ENCODE measurements at regions not wholly inside any gene's neighbourhood (a gene's known extent, or its start where the extent isn't known, plus 50 kb on each side); places are given as distances from the start of the nearest gene placed in this dataset.

DNA sequence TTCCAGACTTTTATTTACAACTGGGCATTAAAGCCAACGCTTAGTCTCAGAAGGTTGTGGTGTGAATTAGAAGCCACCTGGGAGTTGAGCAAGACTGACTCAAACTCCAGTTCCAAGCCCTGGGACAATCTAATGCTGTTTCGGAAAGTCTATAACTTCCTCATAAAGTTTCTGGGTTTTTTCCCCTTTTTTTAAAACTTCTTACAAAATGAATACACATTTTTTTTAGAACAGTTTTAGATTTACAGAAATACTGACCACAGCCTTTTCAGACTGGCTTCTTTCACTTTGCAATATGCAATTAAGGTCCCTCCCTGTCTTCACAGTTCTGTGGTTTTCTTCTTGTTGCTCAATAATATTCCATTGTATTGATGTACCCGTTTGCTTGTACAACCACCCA is 115.9 kb upstream of the TWIST2 start:
- H3K23ac ChIP-seq (ENCODE audit: low read length): no peak overlapping the region
- WGBS (ENCODE audit: extremely low coverage, insufficient coverage, insufficient read length): no CpG with 5 or more reads among the region's 3 CpGs
- H2BK5ac ChIP-seq (ENCODE audit: low read depth, low read length, poor library complexity): no peak overlapping the region
- no peak overlapping the region for H2BK12ac ChIP-seq (ENCODE audit: low read length)
- no peaks in the 10 kb centered on the region for H3K79me1 ChIP-seq (ENCODE audit: low read length)
- H4K91ac ChIP-seq (ENCODE audit: low read depth, low read length): no peak overlapping the region
- H3K9me3 ChIP-seq (ENCODE audit: insufficient read depth, low read depth, low read length): peaks cover 1% of the 10 kb centered on the region
- no peaks in the 10 kb centered on the region for H3K27me3 ChIP-seq (ENCODE audit: insufficient read depth, low read length)
- no peaks in the 10 kb centered on the region for H3K79me2 ChIP-seq (ENCODE audit: control insufficient read depth, insufficient read depth, low read length, poor library complexity)
- DNase-seq: peak in 1 of 2 donors; percentile 1
- H3K18ac ChIP-seq (ENCODE audit: low read length): no peak overlapping the region
- peaks cover 0 to 9% of the 10 kb centered on the region in 2 experiments for H3K4me1 ChIP-seq (ENCODE audit: control insufficient read depth in 1 of 2, insufficient read depth in 2 of 2, low read length in 2 of 2)
- H4K12ac ChIP-seq (ENCODE audit: low read depth, low read length): no peak overlapping the region
- no peak overlapping the region for H4K8ac ChIP-seq (ENCODE audit: low read depth, low read length)
- no peak overlapping the region for H3K27ac ChIP-seq (ENCODE audit: low read depth, low read length)
- H2AFZ ChIP-seq (ENCODE audit: insufficient read depth, low read length, poor library complexity): no peak overlapping the region
- H3K4ac ChIP-seq (ENCODE audit: low read depth, low read length): no peak overlapping the region
- no peak overlapping the region for H3K9ac ChIP-seq (ENCODE audit: low read length)
- H2BK120ac ChIP-seq (ENCODE audit: insufficient read depth, low read length, poor library complexity): no peak overlapping the region
- no peak overlapping the region for H2AK5ac ChIP-seq (ENCODE audit: low read length)
- no peaks in the 10 kb centered on the region for H3K36me3 ChIP-seq (ENCODE audit: control insufficient read depth in 1 of 2, insufficient read depth in 2 of 2, low read length in 2 of 2)
- H3K4me3 ChIP-seq (ENCODE audit: low read depth, low read length): no peak overlapping the region
- no peak overlapping the region for H3K14ac ChIP-seq (ENCODE audit: low read length)
- H3K4me2 ChIP-seq (ENCODE audit: low read length): no peak overlapping the region

DNA sequence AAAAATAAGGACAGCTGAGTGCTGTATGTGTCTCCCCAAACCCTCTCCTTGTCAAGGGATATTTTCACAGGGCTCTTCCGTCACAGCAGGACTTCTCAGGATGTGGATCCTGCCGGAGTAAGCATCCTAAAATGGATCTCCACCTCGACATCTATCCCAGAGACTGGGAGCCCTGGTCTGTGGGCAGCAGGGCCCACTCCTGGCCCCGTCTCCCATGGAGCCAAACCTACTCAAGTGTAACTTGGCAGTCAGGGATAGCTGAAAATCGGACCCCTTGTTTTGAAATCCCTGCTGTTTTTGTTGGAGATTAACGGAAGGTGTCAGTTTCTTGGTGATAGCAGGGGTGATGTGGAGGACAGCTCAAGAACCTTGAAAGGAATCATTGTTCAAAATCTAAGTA is 109.0 kb upstream of the TWIST2 start:
- no peak overlapping the region for H4K91ac ChIP-seq (ENCODE audit: low read depth, low read length)
- no peak overlapping the region for H3K18ac ChIP-seq (ENCODE audit: low read length)
- no peak overlapping the region for H3K27ac ChIP-seq (ENCODE audit: low read depth, low read length)
- no peak overlapping the region for H2BK5ac ChIP-seq (ENCODE audit: low read depth, low read length, poor library complexity)
- H3K4me2 ChIP-seq (ENCODE audit: low read length): no peak overlapping the region
- H3K14ac ChIP-seq (ENCODE audit: low read length): no peak overlapping the region
- no peak overlapping the region for H2AK5ac ChIP-seq (ENCODE audit: low read length)
- peaks cover 3% of the 10 kb centered on the region for H3K27me3 ChIP-seq (ENCODE audit: insufficient read depth, low read length)
- H3K79me1 ChIP-seq (ENCODE audit: low read length): no peaks in the 10 kb centered on the region
- no peak overlapping the region for H2BK120ac ChIP-seq (ENCODE audit: insufficient read depth, low read length, poor library complexity)
- no peaks in the 10 kb centered on the region for H3K36me3 ChIP-seq (ENCODE audit: control insufficient read depth in 1 of 2, insufficient read depth in 2 of 2, low read length in 2 of 2)
- no CpG with 5 or more reads among the region's 6 CpGs for WGBS (ENCODE audit: extremely low coverage, insufficient coverage, insufficient read length)
- no peak overlapping the region for H3K4me3 ChIP-seq (ENCODE audit: low read depth, low read length)
- no peak overlapping the region for H4K8ac ChIP-seq (ENCODE audit: low read depth, low read length)
- no peak for DNase-seq
- H4K12ac ChIP-seq (ENCODE audit: low read depth, low read length): no peak overlapping the region
- peaks cover 18% of the 10 kb centered on the region for H3K9me3 ChIP-seq (ENCODE audit: insufficient read depth, low read depth, low read length)
- H3K23ac ChIP-seq (ENCODE audit: low read length): no peak overlapping the region
- no peaks in the 10 kb centered on the region for H3K79me2 ChIP-seq (ENCODE audit: control insufficient read depth, insufficient read depth, low read length, poor library complexity)
- H2BK12ac ChIP-seq (ENCODE audit: low read length): no peak overlapping the region
- no peak overlapping the region for H3K4ac ChIP-seq (ENCODE audit: low read depth, low read length)
- H3K9ac ChIP-seq (ENCODE audit: low read length): no peak overlapping the region
- no peak overlapping the region for H2AFZ ChIP-seq (ENCODE audit: insufficient read depth, low read length, poor library complexity)
- no peaks in the 10 kb centered on the region for H3K4me1 ChIP-seq (ENCODE audit: control insufficient read depth in 1 of 2, insufficient read depth in 2 of 2, low read length in 2 of 2)

DNA sequence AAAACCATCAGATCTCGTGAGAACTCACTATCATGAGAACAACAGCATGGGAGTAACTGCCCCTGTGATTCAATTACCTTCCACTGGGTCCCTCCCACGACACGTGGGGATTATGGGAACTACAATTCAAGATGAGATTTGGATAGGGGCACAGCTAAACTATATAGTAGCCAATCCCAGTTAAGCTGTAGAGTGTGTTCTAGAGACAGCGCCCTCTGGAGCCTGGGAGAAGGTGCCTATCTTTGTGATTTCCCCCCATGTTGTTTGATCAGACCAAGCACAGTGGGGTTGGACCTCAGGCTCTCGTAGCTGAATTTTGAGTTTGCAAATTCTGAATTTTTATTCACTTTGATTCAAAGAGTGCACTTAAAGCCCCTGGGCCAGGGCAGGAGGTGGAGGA is 108.2 kb upstream of the TWIST2 start:
- no peak overlapping the region for H3K4me2 ChIP-seq (ENCODE audit: low read length)
- no CpG with 5 or more reads among the region's 5 CpGs for WGBS (ENCODE audit: extremely low coverage, insufficient coverage, insufficient read length)
- H3K14ac ChIP-seq (ENCODE audit: low read length): no peak overlapping the region
- no peak overlapping the region for H2BK120ac ChIP-seq (ENCODE audit: insufficient read depth, low read length, poor library complexity)
- peaks cover 3% of the 10 kb centered on the region for H3K27me3 ChIP-seq (ENCODE audit: insufficient read depth, low read length)
- no peak overlapping the region for H3K4me3 ChIP-seq (ENCODE audit: low read depth, low read length)
- H2BK5ac ChIP-seq (ENCODE audit: low read depth, low read length, poor library complexity): no peak overlapping the region
- no peak overlapping the region for H3K23ac ChIP-seq (ENCODE audit: low read length)
- no peaks in the 10 kb centered on the region for H3K36me3 ChIP-seq (ENCODE audit: control insufficient read depth in 1 of 2, insufficient read depth in 2 of 2, low read length in 2 of 2)
- no peak overlapping the region for H2AK5ac ChIP-seq (ENCODE audit: low read length)
- no peak overlapping the region for H2BK12ac ChIP-seq (ENCODE audit: low read length)
- no peak for DNase-seq
- no peak overlapping the region for H4K91ac ChIP-seq (ENCODE audit: low read depth, low read length)
- H3K4me1 ChIP-seq (ENCODE audit: control insufficient read depth in 1 of 2, insufficient read depth in 2 of 2, low read length in 2 of 2): no peaks in the 10 kb centered on the region
- H4K12ac ChIP-seq (ENCODE audit: low read depth, low read length): no peak overlapping the region
- H3K79me2 ChIP-seq (ENCODE audit: control insufficient read depth, insufficient read depth, low read length, poor library complexity): no peaks in the 10 kb centered on the region
- no peak overlapping the region for H3K27ac ChIP-seq (ENCODE audit: low read depth, low read length)
- no peak overlapping the region for H3K9ac ChIP-seq (ENCODE audit: low read length)
- no peak overlapping the region for H3K4ac ChIP-seq (ENCODE audit: low read depth, low read length)
- no peak overlapping the region for H3K18ac ChIP-seq (ENCODE audit: low read length)
- no peak overlapping the region for H2AFZ ChIP-seq (ENCODE audit: insufficient read depth, low read length, poor library complexity)
- H4K8ac ChIP-seq (ENCODE audit: low read depth, low read length): no peak overlapping the region
- no peaks in the 10 kb centered on the region for H3K79me1 ChIP-seq (ENCODE audit: low read length)
- peaks cover 18% of the 10 kb centered on the region for H3K9me3 ChIP-seq (ENCODE audit: insufficient read depth, low read depth, low read length)

DNA sequence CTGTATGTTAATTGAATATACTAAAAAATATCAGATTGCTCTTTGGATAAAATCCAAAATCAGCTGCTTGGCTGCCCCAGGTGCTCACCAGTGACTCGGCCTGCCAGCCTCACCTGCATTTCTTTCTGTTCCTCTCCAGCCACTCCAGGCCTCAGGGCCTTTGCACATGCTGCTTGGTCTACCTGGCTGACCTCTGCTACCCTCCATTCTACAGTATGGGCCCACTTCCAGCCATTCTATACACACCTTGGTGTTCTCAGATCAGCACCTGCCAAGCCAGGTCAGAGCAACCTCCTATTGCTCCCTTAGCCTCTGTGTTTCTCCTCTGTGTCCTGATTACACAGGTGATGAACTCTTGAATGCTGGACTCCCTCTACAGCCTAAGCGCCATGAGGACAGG is 106.6 kb upstream of the TWIST2 start:
- H3K4me2 ChIP-seq (ENCODE audit: low read length): no peak overlapping the region
- no peaks in the 10 kb centered on the region for H3K4me1 ChIP-seq (ENCODE audit: control insufficient read depth in 1 of 2, insufficient read depth in 2 of 2, low read length in 2 of 2)
- H2AFZ ChIP-seq (ENCODE audit: insufficient read depth, low read length, poor library complexity): no peak overlapping the region
- H4K12ac ChIP-seq (ENCODE audit: low read depth, low read length): no peak overlapping the region
- H2BK120ac ChIP-seq (ENCODE audit: insufficient read depth, low read length, poor library complexity): no peak overlapping the region
- H2AK5ac ChIP-seq (ENCODE audit: low read length): no peak overlapping the region
- no peak overlapping the region for H3K23ac ChIP-seq (ENCODE audit: low read length)
- no peak overlapping the region for H3K9ac ChIP-seq (ENCODE audit: low read length)
- H2BK12ac ChIP-seq (ENCODE audit: low read length): no peak overlapping the region
- H2BK5ac ChIP-seq (ENCODE audit: low read depth, low read length, poor library complexity): no peak overlapping the region
- H3K79me1 ChIP-seq (ENCODE audit: low read length): no peaks in the 10 kb centered on the region
- no peak for DNase-seq
- H3K9me3 ChIP-seq (ENCODE audit: insufficient read depth, low read depth, low read length): peaks cover 30% of the 10 kb centered on the region
- H4K8ac ChIP-seq (ENCODE audit: low read depth, low read length): no peak overlapping the region
- no peak overlapping the region for H3K4ac ChIP-seq (ENCODE audit: low read depth, low read length)
- H3K4me3 ChIP-seq (ENCODE audit: low read depth, low read length): no peak overlapping the region
- H3K79me2 ChIP-seq (ENCODE audit: control insufficient read depth, insufficient read depth, low read length, poor library complexity): no peaks in the 10 kb centered on the region
- no peak overlapping the region for H3K14ac ChIP-seq (ENCODE audit: low read length)
- H3K18ac ChIP-seq (ENCODE audit: low read length): no peak overlapping the region
- peaks cover 3% of the 10 kb centered on the region for H3K27me3 ChIP-seq (ENCODE audit: insufficient read depth, low read length)
- no peaks in the 10 kb centered on the region for H3K36me3 ChIP-seq (ENCODE audit: control insufficient read depth in 1 of 2, insufficient read depth in 2 of 2, low read length in 2 of 2)
- WGBS (ENCODE audit: extremely low coverage, insufficient coverage, insufficient read length): no CpG with 5 or more reads among the region's 2 CpGs
- no peak overlapping the region for H3K27ac ChIP-seq (ENCODE audit: low read depth, low read length)
- no peak overlapping the region for H4K91ac ChIP-seq (ENCODE audit: low read depth, low read length)

All from trophoblast cell (in vitro differentiated cells and primary cell).